ENCODE measurements at regions not wholly inside any gene's neighbourhood (a gene's known extent, or its start where the extent isn't known, plus 50 kb on each side); places are given as distances from the start of the nearest gene placed in this dataset.
"Not testable (repeated sequence)": the region's sequence is repeated elsewhere in the genome, so short reads cannot be mapped to it uniquely, and the experiment has no call there.

DNA sequence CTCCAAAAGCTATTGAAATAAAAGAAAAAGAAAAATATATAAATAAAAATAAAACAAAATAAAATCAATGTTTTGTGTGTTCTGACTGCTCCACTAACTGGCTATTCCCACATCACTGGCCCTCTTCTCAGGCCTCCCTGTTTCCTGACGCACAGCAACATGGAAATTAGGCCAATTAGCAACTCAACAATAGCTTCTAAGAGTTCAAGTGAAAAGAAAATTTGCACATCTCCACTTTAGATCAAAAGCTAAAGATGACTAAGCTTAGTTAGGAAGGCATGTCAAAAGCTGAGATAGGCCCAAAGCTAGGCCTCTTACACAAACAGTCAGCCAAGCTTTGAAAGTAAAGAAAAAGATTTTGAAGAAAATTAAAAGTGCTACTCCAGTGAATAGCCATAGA, 200.8 kb downstream of the DUSP6 start:
- DNase-seq: no peak

DNA sequence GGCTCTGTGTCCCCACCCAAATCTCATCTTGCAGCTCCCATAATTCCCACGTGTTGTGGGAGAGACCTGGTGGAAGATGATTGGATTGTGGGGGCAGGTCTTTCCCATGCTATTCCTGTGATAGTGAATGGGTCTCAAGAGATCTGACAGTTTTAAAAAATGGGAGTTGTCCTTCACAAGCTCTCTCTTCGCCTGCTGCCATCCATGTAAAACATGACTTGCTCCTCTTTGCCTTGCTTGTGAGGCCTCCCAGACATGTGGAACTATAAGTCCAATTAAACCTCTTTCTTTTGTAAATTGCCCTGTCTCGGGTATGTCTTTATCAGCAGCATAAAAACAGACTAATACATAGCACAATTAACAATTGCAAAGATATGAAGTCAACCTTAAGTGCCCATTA, 201.5 kb downstream of the DUSP6 start:
- DNase-seq: not testable (repeated sequence)

DNA sequence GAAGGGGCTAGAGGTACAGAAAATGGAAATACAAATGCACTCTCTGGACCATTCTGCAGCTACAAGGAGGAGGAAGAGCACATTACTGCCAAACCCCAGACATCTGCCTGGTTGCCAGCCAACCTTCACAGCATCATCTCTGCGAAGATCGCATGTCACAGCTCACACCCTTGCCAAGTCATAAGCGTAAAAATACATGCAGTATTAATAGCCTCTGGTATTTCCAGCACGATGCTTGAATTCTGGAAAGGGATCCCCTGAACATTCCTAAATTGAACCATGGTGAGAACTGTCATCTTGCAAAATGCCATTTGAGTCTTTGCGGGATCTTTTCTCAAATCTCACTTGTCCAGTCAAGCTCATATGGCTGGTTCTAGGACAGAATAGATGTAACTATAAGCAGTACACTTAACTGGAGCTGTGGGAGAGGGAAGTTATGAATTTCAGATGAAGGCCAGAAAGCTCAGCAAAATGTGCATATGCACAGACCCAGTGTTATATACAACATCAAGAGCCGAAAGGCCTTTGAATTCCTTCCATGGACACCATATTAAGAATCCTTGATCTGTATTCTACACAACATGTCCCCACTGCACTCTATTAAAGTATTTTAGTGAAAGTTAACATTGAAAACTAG, 211.6 kb downstream of the DUSP6 start:
- DNase-seq: no peak

DNA sequence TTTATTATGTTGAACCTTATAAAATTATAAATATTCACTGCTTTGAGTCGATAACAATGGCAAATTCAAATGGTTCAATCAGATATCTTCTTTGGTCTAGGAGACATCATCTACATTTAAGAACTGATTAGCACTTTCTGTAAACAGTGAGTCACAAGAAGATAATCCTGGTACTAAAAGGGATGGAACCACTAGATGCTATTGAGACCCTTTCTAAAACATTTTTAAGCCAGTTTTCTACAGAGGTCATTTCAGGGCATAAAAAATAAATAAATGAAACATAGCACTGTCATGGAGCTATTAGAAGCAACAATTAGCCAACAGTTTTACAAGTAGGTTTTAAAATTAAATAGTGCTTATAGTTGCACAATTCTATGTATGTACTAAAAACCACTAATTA, 212.2 kb downstream of the DUSP6 start:
- no peak for DNase-seq

DNA sequence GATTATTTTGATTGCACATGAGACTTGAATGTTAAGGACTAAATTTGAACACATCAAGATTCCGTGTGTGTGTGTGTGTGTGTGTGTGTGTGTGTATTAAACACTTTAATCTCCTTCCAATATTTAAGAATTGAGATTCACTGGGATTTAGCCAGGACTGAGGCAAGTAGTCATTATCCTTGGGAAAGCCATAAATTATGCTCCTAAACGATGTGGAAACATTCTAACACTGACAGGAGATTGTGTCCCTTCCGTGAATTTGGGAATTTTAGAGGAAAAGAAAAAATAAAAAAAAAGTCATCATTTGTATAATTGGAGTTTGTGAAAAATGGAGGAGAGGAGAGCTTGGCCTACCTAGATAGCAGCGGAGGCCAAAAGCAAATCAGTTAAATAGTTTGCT, 212.9 kb downstream of the DUSP6 start:
- DNase-seq: no peak

DNA sequence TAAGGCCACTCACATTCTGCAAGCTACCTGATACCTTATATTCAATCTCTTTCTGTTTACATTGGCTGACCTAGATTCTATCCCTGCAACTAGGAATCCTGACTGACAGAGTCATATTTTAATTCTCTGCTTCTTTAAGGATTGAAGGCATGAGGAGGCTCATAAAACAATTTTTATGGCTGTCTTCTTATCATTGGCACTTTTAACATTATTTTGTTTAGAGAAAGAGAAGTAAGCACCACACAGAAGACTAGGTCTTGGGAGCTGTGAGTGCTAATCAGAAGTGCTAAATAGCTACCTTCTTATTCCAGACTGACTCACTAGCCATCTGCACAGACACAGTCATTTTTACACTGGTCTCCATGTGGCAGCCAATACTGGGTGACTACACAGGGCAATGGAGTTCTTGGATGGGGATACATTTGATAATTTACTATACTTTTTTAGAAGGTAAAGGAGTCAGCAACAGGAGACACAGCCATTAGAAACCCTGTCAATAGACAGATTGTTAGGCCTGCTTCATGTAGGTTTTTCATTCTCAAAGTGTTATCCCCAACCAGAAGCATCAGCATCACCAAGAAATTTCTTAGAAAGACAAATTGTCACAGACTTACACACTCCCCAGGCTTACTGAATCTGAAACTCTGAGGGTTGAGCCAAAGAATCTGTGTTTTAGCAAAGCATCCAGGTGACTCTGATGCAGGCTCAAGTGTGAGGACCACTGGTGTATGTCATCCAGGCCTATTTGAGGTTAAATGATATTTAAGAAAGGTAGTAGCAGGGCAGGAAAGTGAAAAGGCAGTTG, 214.1 kb downstream of the DUSP6 start:
- DNase-seq: no peak

GRCh38 chr12:89135976-89136634, 216.2 kb downstream of the DUSP6 start:
- DNase-seq: no peak

DNA sequence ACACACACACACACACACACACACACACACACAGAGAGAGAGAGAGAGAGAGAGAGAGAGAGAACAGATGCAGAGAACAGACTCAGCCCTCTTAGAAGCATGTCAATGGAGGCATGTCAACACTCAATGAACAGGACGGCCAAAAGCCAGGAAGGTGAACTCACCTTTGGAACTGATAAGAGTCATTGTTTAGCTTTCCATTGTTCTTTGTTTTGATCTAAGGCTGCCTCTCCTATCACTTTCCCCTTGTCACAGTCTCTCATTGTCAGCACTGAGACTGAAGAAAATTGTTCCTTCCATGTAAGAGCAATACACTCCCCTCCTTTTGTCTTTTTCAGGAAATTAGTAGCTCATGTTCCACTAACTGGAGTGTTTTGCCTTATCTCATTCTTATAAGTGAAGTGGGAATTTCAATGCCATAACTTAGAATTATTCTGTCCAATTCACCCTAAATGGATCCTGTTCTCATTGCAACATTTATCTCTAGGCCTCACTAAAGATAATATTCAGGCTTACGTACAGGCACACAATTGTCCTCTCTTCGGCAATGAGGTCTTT, 218.0 kb downstream of the DUSP6 start:
- DNase-seq: no peak

GRCh38 chr12:89129167-89129870, 223.0 kb downstream of the DUSP6 start:
- DNase-seq: no peak

GRCh38 chr12:89126712-89127111, 225.6 kb downstream of the DUSP6 start:
- no peak for DNase-seq

DNA sequence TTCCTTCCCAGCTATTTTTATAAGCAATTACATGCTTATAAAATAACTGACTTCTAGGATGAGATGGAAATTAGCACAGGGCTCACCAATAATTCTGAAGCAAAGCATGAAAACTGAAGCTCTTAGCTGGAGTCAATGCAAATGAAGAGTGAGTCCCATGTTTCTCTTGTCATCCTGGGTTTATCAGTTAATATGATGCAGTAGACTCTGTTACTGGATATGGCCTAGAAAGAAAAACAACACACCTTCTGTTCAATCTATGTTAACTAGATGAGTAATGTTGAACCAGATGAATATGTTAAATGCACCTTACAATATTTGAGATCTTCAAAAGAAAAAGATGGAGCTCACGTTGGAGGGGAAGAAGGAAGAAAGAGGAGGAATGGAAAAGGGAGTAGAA, 229.4 kb downstream of the DUSP6 start:
- no peak for DNase-seq

GRCh38 chr12:89117448-89118034, 234.8 kb downstream of the DUSP6 start:
- no peak for DNase-seq

DNA sequence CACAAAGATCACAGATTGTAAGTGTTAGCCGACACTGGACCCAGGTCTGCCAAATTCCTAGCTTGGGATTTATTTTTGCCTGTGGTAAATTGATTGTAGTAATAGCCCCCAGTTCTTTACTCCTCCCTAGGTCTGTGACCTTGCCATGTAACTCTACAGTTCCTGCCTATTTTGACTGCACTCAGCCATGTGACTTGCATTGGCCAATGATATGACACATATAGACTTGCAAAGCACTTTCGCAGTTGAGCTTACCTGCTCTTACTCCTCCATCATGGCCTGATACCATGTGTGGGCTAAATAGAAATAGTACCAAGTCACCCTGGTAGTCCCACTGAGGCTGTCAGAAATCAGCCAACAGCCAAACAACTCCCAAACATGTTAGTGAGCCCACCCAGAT, 240.3 kb downstream of the DUSP6 start:
- DNase-seq: no peak

GRCh38 chr12:89108265-89108664, 244.0 kb downstream of the DUSP6 start:
- DNase-seq: no peak

DNA sequence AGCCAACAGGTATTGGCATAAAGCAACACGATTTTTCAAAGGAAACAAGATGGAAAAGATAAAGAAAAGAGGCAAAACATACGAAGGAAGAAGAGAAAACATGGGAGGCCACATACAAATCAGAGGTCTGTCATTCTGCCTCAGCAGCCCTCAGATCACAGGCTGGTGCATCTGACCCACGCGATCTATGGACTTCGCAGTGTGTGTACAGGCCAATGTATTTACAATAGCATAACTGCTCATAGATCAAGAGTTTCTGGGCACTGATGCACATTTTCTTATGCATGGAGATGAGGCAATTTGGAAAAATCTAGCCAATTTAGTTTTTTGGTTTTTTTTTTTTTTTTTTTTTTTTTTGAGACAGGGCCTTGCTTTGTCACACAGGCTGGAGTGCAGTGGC, 245.4 kb downstream of the DUSP6 start:
- DNase-seq: no peak

GRCh38 chr12:89105243-89105642, 247.1 kb downstream of the DUSP6 start:
- no peak for DNase-seq

DNA sequence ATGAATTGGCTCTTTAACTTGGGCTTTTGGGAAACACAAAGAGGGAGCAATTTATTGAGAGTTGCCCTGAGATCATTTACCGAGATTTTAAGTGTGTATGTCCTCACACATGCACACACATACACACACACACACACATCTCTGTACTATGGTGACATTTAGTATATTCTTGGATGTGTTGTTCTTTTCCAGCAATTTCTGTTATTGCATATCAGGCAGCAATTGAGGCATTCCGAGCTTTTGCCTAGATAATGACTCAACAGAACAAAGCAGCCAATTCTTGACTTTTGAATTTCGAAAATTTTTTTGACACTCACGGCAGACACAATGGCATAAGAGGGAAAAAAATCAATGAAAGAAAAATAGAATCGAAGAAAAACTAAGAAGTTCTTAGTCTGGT, 248.5 kb downstream of the DUSP6 start:
- DNase-seq: no peak

- no peak for DNase-seq
These were observed 250.9 kb downstream of the DUSP6 start for GRCh38 chr12:89101440-89101839.

- no peak for DNase-seq
These were observed 253.7 kb downstream of the DUSP6 start for GRCh38 chr12:89098441-89099112.

GRCh38 chr12:89092297-89092696, 260.0 kb downstream of the DUSP6 start:
- no peak for DNase-seq

DNA sequence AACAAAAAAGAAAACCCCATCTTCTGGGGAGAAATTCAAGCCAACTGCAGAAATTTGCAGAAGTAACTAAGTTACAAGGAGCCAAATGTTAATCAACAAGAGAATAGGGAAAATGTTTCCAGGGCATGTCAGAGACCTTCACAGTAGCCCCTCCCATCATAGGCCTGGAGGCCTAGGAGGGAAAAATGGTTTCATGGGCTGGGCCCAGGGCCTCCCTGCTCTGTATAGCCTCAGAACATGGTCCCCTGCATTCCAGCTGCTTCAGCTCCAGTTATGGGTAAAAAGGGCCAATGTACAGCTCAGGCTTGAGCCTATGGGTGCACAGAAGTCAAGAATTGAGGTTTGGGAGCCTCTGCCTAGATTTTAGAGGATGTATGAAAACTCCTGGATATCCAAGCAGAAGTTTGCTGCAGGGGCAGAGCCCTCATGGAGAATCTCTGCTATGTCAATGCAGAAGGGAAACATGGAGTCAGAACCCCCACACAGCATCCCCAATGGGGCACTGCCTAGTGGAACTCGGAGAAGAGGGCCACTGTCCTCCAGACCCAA, 260.9 kb downstream of the DUSP6 start:
- DNase-seq: no peak

DNA sequence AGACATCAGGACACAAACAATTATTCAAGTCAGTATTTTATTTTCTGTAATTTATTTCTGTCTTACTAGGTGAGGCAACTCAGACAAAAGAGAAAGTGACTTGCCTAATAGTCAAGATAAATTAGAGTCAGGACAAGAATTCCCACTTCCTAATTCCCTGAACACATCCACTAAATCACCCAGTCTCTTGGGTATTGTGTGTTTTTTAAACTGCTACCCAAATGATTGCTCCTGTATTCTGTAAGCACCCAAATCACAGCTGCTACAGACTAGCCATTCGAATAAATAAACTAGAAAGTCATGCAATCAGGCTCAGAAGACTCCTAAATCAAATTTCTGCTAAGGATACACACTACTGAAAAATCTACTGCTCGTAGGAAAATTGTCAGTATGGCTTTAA, 263.0 kb downstream of the DUSP6 start:
- no peak for DNase-seq
